Fibroblast of lung (primary cell): ENCODE measurements at regions not wholly inside any gene's neighbourhood (a gene's known extent, or its start where the extent isn't known, plus 50 kb on each side); places are given as distances from the start of the nearest gene placed in this dataset.

Source experiments
- DNase-seq, 2 donors: peaks; one replicate each; pipeline versions ENCODE4 v3.0.0 to v3.0.0-alpha.2; 2010; ENCODE audit warnings: low read depth in 2 of 2
- H2AFZ ChIP-seq: 2 replicates; pipeline ENCODE4 v1.5.1; 2012; ENCODE audit warnings: low read length, control low read depth, inconsistent platforms
- H3K27ac ChIP-seq: 2 replicates; pipeline ENCODE4 v1.5.1; 2011; ENCODE audit warnings: low read length, control low read depth; ENCODE audit not compliant: insufficient read depth
- H3K27me3 ChIP-seq: 2 replicates; pipeline ENCODE4 v1.5.1; 2011; ENCODE audit warnings: mild to moderate bottlenecking, low read length; ENCODE audit not compliant: control insufficient read depth, insufficient read depth
- H3K36me3 ChIP-seq: 2 replicates; pipeline ENCODE4 v1.5.1; 2011; ENCODE audit warnings: low read length; ENCODE audit not compliant: control insufficient read depth, insufficient read depth
- H3K4me1 ChIP-seq: 2 replicates; pipeline ENCODE4 v1.5.1; 2011; ENCODE audit warnings: low read length; ENCODE audit not compliant: control insufficient read depth, insufficient read depth; ENCODE audit errors: extremely low read depth
- H3K4me2 ChIP-seq: 2 replicates; pipeline ENCODE4 v1.5.1; 2011; ENCODE audit warnings: low read length, control low read depth; ENCODE audit not compliant: insufficient read depth; ENCODE audit errors: extremely low read depth
- H3K4me3 ChIP-seq, 4 experiments: fragments of 200-600 bp in 1 of 4; sonication (generic) in 1 of 4; replicated peaks in 1 of 4; 2 replicates each; pipeline ENCODE4 v1.5.1; 2011 to 2016; ENCODE audit warnings: low read length in 4 of 4, low read depth in 3 of 4, mild to moderate bottlenecking in 3 of 4, control low read depth in 2 of 4, inconsistent platforms in 1 of 4, mixed read lengths in 1 of 4; ENCODE audit not compliant: insufficient read depth in 1 of 4; ENCODE audit errors: control extremely low read depth in 1 of 4
- H3K79me2 ChIP-seq: 2 replicates; pipeline ENCODE4 v1.5.1; 2012; ENCODE audit warnings: mild to moderate bottlenecking, low read length, inconsistent platforms; ENCODE audit not compliant: control insufficient read depth, insufficient read depth
- H3K9ac ChIP-seq: 2 replicates; pipeline ENCODE4 v1.5.1; 2011; ENCODE audit warnings: mild to moderate bottlenecking, low read length, control low read depth; ENCODE audit not compliant: insufficient read depth
- H3K9me3 ChIP-seq: 2 replicates; pipeline ENCODE4 v1.5.1; 2012; ENCODE audit warnings: low read depth, low read length; ENCODE audit not compliant: control insufficient read depth, insufficient read depth
- H4K20me1 ChIP-seq: 2 replicates; pipeline ENCODE4 v1.5.1; 2011; ENCODE audit warnings: low read length; ENCODE audit not compliant: control insufficient read depth, insufficient read depth; ENCODE audit errors: extremely low read depth
- EZH2 ChIP-seq: IDR thresholded peaks from 2 replicates; pipeline ENCODE4 v1.5.1; 2012; ENCODE audit warnings: low read length, control low read depth, mild to moderate bottlenecking; ENCODE audit errors: missing control alignments
- TF ChIP-seq, protein P1 (sequence below), 2 donors: IDR thresholded peaks in 1 of 2; conservative IDR thresholded peaks in 1 of 2; 1 replicate in 1 of 2; 2 replicates in 1 of 2; pipeline ENCODE4 v1.5.1; 2011 to 2012; ENCODE audit warnings: low read length in 2 of 2, control low read depth in 1 of 2, inconsistent platforms in 1 of 2, low read depth in 1 of 2, mild to moderate bottlenecking in 1 of 2

DNA sequence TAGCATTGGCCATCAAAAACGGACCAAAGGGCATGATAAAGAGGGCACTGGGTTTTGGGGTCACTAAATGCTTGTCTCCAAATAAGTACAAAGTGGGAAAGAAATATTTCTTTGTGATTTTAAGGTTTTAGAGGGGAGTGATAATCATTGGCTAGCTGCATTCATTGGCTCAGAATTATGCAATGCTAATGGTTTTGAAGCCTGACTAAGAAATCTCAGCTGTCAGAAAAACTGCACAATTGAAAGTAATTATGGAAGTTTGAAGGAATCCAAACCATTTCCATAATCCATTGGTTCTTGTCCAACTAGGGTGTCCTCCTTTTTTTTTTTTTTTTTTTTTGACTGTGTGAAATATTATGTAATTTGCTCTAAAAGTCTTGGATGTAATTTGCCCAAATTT, 88.2 kb upstream of the ARGLU1 start:
- no peaks in the 10 kb centered on the region for H4K20me1 ChIP-seq
- H3K36me3 ChIP-seq, result no peaks in the 10 kb centered on the region
- TF ChIP-seq, protein P1, sequence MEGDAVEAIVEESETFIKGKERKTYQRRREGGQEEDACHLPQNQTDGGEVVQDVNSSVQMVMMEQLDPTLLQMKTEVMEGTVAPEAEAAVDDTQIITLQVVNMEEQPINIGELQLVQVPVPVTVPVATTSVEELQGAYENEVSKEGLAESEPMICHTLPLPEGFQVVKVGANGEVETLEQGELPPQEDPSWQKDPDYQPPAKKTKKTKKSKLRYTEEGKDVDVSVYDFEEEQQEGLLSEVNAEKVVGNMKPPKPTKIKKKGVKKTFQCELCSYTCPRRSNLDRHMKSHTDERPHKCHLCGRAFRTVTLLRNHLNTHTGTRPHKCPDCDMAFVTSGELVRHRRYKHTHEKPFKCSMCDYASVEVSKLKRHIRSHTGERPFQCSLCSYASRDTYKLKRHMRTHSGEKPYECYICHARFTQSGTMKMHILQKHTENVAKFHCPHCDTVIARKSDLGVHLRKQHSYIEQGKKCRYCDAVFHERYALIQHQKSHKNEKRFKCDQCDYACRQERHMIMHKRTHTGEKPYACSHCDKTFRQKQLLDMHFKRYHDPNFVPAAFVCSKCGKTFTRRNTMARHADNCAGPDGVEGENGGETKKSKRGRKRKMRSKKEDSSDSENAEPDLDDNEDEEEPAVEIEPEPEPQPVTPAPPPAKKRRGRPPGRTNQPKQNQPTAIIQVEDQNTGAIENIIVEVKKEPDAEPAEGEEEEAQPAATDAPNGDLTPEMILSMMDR (conservative IDR thresholded peaks at IDR 0.05 in 1 of 2, IDR thresholded peaks at IDR 0.05 in 1 of 2; ENCODE audit: low read depth in 1 of 2, low read length in 2 of 2), result no peak
- no peak for TF ChIP-seq EZH2
- no peaks in the 10 kb centered on the region for H3K79me2 ChIP-seq
- no peak for DNase-seq
- no peaks in the 10 kb centered on the region for H3K9me3 ChIP-seq
- H3K27ac ChIP-seq, result no peak overlapping the region
- H3K9ac ChIP-seq, result no peak overlapping the region
- no peak overlapping the region for H3K4me3 ChIP-seq
- no peak overlapping the region for H3K4me2 ChIP-seq
- H3K27me3 ChIP-seq, result no peaks in the 10 kb centered on the region
- no peaks in the 10 kb centered on the region for H3K4me1 ChIP-seq
- no peak overlapping the region for H2AFZ ChIP-seq

DNA sequence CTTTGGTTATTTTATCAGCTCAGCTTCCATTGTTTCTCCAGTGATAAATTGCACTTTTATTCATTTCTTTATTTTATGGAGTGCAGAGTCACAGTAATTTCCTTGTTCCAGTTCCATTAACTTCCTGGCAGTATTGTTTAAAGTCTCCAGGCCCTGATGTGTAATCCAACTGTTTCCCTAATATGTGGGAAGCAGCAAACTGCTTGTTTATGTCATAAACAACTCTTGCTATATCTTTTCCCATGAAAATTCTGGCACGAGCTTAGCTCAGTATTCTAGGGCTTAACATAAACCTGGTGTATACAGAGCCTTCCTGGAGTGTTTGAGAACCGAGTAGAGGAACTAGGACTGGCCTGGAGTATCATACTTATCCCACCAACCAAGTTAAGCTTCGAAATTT, 83.5 kb upstream of the ARGLU1 start:
- no peak overlapping the region for H3K9ac ChIP-seq
- H3K79me2 ChIP-seq, result no peaks in the 10 kb centered on the region
- H3K4me1 ChIP-seq, result no peaks in the 10 kb centered on the region
- H4K20me1 ChIP-seq, result no peaks in the 10 kb centered on the region
- peak; percentile 1 to 36 for DNase-seq
- H3K4me3 ChIP-seq, result no peak overlapping the region
- H3K9me3 ChIP-seq, result no peaks in the 10 kb centered on the region
- TF ChIP-seq EZH2, result no peak
- TF ChIP-seq, protein P1 (conservative IDR thresholded peaks at IDR 0.05 in 1 of 2, IDR thresholded peaks at IDR 0.05 in 1 of 2; ENCODE audit: low read depth in 1 of 2, low read length in 2 of 2), result no peak
- no peak overlapping the region for H3K4me2 ChIP-seq
- H2AFZ ChIP-seq, result no peak overlapping the region
- no peaks in the 10 kb centered on the region for H3K36me3 ChIP-seq
- no peaks in the 10 kb centered on the region for H3K27me3 ChIP-seq
- no peak overlapping the region for H3K27ac ChIP-seq

DNA sequence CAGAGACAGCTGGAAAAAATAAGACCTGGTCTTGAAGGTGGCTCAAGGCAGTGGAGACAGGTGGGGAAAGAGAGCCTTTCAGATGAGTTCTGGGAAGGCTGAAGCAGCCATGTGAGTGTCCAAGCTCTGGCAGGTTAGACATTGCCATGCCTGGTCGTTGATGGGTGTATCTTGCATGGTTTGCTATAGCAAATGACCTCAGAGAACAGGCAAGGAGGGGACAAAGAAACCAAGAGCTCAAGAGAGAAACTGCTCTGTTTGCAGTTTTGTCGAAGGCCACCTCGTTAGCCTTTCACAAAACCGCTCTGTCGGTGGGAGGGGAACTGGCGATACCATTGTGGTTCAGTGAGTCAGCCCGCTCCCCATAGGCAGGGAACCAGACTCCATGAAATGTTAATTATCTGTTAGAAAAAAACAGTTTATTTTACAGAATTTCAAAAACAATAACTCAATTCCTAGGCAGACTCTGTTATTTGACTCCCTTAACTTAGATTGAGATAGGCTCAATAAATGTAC, 82.8 kb upstream of the ARGLU1 start:
- TF ChIP-seq, protein P1 (conservative IDR thresholded peaks at IDR 0.05 in 1 of 2, IDR thresholded peaks at IDR 0.05 in 1 of 2; ENCODE audit: low read depth in 1 of 2, low read length in 2 of 2), result no peak
- TF ChIP-seq EZH2, result no peak
- H3K27ac ChIP-seq, result no peak overlapping the region

More for the DNA sequence above, 82.8 kb upstream of the ARGLU1 start:
- H2AFZ ChIP-seq, result no peak overlapping the region
- H3K9me3 ChIP-seq, result no peaks in the 10 kb centered on the region
- H3K36me3 ChIP-seq, result no peaks in the 10 kb centered on the region
- H3K9ac ChIP-seq, result no peak overlapping the region
- H3K4me1 ChIP-seq, result no peaks in the 10 kb centered on the region
- H3K79me2 ChIP-seq, result no peaks in the 10 kb centered on the region
- DNase-seq, result peak; percentile 36 to 60
- H3K4me2 ChIP-seq, result no peak overlapping the region
- no peak overlapping the region for H3K4me3 ChIP-seq
- no peaks in the 10 kb centered on the region for H4K20me1 ChIP-seq
- H3K27me3 ChIP-seq, result no peaks in the 10 kb centered on the region
